Activated CD8-positive, alpha-beta memory T cell treated with anti-CD3 and anti-CD28 coated beads, Interleukin-2, amount 10 ng/mL, durations not matched to agents 7 days and 5 days (primary cell): ENCODE measurements at regions not wholly inside any gene's neighbourhood (a gene's known extent, or its start where the extent isn't known, plus 50 kb on each side); places are given as distances from the start of the nearest gene placed in this dataset.

Experiments
- ATAC-seq: fragments of 150-1000 bp; cut with Tn5 transposase; one replicate; pipeline ENCODE4 v1.10.0; 2021; ENCODE audit warnings: moderate library complexity
- CTCF ChIA-PET: fragments of 350-600 bp; sonication (Branson Sonifier 250); formaldehyde crosslinking; loops from one replicate; lab custom pipeline; 2021; ENCODE audit warnings: antibody characterized with exemption; lab: Charles Lee
- DNase-seq: peaks from one replicate; pipeline ENCODE4 v3.0.0-alpha.2; 2020
- H3K27ac Mint-ChIP-seq: one replicate; pipeline ENCODE4 v1.8.0; 2021; ENCODE audit warnings: mild to moderate bottlenecking, mixed read lengths
- H3K27me3 Mint-ChIP-seq: one replicate; pipeline ENCODE4 v1.8.0; 2021; ENCODE audit warnings: mixed read lengths
- H3K36me3 Mint-ChIP-seq: one replicate; pipeline ENCODE4 v1.8.0; 2021; ENCODE audit warnings: mild to moderate bottlenecking, mixed read lengths
- H3K4me1 Mint-ChIP-seq: one replicate; pipeline ENCODE4 v1.8.0; 2021; ENCODE audit warnings: mixed read lengths
- H3K4me3 Mint-ChIP-seq: one replicate; pipeline ENCODE4 v1.8.0; 2021; ENCODE audit warnings: mild to moderate bottlenecking, moderate library complexity, mixed read lengths
- H3K9me3 Mint-ChIP-seq: one replicate; pipeline ENCODE4 v1.8.0; 2022; ENCODE audit warnings: low read depth, mixed read lengths

DNA sequence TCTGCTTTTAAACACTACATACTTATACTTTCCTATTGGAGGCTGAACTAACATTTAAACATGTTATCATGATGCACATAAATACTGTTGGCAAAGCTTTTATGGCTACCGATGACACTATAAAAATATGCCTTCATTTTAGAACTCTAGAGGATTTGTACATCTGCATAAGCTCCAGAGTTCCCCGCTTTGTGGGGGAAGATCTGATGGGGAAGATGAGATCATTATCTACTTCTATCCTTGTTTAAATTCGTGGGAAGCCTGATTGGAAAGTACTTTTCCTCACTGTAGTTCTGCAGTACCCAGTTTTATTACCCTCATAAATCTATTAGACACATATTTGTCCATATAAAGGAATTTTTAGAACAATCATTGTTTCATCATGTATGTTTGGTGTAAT is 299.6 kb upstream of the ATP2B1 start:
- ATAC-seq (no peak), DNase-seq (no peak)
- Mint-ChIP-seq H3K36me3 (no peaks in the 10 kb centered on the region), H3K4me1 (no peaks in the 10 kb centered on the region), H3K4me3 (no peak overlapping the region), H3K27me3 (no peaks in the 10 kb centered on the region), H3K27ac (no peak overlapping the region), H3K9me3 (no peaks in the 10 kb centered on the region)
- CTCF ChIA-PET: no interaction called here

DNA sequence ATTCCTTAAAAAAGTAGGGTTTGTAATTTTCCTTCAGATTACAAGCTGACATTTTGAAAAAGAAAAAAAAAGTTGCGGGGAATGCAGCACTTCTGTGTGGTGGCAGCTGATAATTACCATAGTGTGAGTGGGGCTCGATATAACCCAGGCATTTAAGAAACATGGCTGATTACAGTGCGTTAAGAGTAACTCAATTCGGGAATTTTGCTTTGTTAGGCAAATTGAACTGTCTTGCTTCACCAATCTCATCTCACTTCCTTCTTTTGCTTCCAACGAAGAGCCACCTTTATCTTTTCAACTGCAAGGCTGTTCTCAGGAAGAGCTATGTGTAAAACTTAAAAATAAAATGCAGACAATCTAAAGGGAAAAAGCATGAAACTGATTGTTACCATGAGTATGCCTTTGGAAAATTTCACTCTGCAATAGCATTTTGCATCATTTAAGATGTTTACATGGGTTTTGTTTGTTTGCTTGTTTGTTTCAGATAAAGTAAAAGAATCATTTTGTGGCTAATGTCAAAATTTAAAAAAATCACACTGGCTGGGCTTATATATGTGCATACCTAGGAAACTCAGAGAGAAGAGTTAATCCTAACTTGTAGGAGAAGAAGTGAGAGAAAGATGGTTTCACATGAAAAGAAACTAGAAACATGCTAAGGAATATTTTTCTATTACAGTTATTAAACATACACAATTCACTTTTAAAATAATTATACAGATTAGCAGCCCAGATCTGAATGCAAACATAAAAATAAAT is 295.9 kb upstream of the ATP2B1 start:
- no peak overlapping the region for H3K27ac Mint-ChIP-seq
- DNase-seq (no peak), ATAC-seq (no peak)
- H3K4me3 Mint-ChIP-seq: no peak overlapping the region
- no peaks in the 10 kb centered on the region for H3K9me3 Mint-ChIP-seq
- no peaks in the 10 kb centered on the region for H3K4me1 Mint-ChIP-seq
- no peaks in the 10 kb centered on the region for H3K36me3 Mint-ChIP-seq
- H3K27me3 Mint-ChIP-seq: no peaks in the 10 kb centered on the region
- CTCF ChIA-PET: interaction anchor here (0.8 kb wide), 1 partner anchor 15 kb away, joined by 3 read pairs; no protein-coding TSS in a partner anchor

DNA sequence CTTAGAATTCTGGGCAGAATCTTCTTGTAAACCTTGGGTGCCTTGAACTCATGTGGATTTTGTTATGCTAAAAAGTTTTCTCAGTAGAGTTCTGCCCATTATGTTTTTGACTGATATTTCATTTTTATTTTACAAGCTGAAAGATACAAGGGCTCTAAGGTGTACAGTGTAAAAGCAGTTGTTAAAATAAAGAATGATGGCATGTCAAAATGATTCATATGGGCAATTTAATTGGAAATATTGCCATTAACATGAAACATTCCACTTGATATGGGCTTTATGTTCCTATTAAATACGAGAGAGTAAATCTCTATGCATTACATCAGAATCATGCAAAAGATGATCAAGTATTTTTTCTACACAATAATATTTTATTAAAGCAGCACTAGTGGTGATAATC is 295.1 kb upstream of the ATP2B1 start:
- no peaks in the 10 kb centered on the region for H3K9me3 Mint-ChIP-seq
- DNase-seq (no peak), ATAC-seq (no peak)
- H3K4me1 Mint-ChIP-seq: no peaks in the 10 kb centered on the region
- H3K36me3 Mint-ChIP-seq: peaks cover 1% of the 10 kb centered on the region
- H3K27me3 Mint-ChIP-seq: no peaks in the 10 kb centered on the region
- CTCF ChIA-PET: no interaction called here
- H3K4me3 Mint-ChIP-seq: no peak overlapping the region
- H3K27ac Mint-ChIP-seq: no peak overlapping the region

DNA sequence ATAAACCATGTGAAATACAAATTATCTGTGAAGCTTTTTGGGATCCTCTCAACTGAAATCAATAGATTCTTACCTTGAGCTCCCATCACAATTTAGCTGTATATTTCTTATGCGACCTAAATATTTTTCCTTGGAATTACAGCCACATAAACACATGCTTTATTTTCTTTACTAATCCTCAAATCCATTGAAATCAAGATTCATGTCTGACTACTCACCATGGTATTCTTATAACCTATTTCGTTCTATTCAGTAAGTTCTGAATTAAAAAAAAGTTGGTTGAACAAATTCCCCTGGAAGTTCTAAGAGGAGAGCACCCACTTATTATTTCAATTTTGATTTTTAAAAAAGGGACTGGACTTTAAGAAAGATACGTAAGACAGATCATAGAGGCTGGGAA is 292.1 kb upstream of the ATP2B1 start:
- H3K4me3 Mint-ChIP-seq: no peak overlapping the region
- ATAC-seq (no peak), DNase-seq (no peak)
- H3K27ac Mint-ChIP-seq: no peak overlapping the region
- no peaks in the 10 kb centered on the region for H3K27me3 Mint-ChIP-seq
- peaks cover 1% of the 10 kb centered on the region for H3K36me3 Mint-ChIP-seq
- CTCF ChIA-PET: no interaction called here
- no peaks in the 10 kb centered on the region for H3K9me3 Mint-ChIP-seq
- no peaks in the 10 kb centered on the region for H3K4me1 Mint-ChIP-seq

DNA sequence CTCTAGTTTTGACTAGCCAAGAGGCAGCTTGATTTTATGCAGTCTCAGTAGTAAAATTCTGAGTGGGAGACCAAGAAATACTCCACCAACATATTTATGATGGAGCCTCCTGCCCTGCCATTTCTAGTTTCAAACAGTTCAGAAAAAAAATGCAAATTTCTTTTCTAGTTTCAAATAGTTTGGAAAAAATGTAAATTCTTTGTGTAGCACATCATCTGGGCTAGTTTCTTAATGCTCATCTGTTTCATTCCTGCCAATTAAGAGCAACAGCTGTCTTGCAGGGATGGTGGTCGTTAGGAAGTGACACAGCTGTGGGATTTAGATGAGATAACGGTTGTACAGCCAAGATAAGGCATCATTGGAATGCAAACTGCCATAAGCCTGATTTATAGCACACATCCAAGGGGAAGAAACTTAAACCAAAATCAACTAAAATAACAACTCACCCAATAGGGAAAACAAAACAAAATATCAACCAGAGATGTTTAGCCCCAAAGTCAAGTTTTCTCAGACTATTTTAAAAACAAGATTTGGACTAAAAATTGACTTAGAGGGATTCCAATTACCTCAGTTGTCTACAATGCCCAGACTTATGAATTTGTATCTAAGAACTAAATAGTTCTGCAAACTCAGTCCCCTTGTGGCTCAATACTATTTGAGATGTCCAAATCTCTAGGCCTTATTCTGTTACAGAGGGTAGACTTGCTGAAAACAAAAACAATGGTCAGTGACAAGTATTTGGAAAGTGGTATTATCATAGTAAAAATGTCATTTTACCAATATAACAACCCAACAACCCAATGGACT is 291.3 kb upstream of the ATP2B1 start:
- Mint-ChIP-seq H3K9me3 (no peaks in the 10 kb centered on the region), H3K27ac (no peak overlapping the region), H3K4me1 (no peaks in the 10 kb centered on the region), H3K27me3 (no peaks in the 10 kb centered on the region), H3K4me3 (no peak overlapping the region), H3K36me3 (peaks cover 1% of the 10 kb centered on the region)
- ATAC-seq (no peak), DNase-seq (no peak)
- CTCF ChIA-PET: interaction anchor here (1.0 kb wide), 1 partner anchor 144 kb away, joined by 4 read pairs; no protein-coding TSS in a partner anchor

DNA sequence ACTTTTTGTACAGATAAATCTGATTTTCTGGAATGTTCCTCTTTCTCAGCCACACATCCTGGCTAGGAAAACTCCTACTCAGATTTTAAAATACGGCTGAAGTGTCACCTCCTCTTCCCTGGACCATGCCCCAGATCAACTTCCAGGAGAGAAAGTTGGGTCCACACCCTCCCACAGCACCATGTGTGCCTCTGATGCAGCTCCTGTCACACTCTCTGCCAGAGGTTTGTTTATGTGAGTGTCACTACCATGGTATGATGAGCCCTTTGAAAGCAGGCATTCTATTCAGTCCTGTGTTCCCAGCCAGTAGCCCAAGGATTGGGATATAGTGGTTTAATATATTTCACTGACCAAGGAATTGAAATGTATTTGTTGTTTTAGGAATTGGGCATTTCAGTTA is 287.2 kb upstream of the ATP2B1 start:
- no peak for ATAC-seq
- H3K27ac Mint-ChIP-seq: no peak overlapping the region
- H3K27me3 Mint-ChIP-seq: no peaks in the 10 kb centered on the region
- H3K9me3 Mint-ChIP-seq: no peaks in the 10 kb centered on the region
- peaks cover 1% of the 10 kb centered on the region for H3K36me3 Mint-ChIP-seq
- peaks cover 5% of the 10 kb centered on the region for H3K4me1 Mint-ChIP-seq
- CTCF ChIA-PET: interaction anchor here (0.7 to 1.5 kb wide), 2 partner anchors 10 to 325 kb away, joined by 3 to 5 read pairs; no protein-coding TSS in a partner anchor
- no peak overlapping the region for H3K4me3 Mint-ChIP-seq
- no peak for DNase-seq

DNA sequence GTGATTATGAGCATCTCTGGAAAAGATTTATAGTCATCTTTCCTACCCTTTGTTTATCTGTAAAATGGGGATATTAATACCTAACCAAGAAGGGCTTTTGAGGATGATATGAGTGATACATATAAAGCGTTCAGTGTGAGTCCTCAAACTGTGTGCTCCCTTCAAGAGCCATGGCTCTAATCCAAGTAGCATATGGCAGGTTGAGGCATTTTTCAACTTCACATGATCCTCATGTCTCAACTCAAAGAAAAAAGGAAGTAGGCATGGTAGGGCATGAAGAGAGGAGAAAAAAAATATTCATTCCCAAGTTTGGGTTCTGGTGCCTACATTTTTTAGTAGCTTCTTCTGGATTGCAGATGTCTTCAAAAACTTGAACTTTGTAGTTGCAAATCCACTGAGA is 286.3 kb upstream of the ATP2B1 start:
- peaks cover 1% of the 10 kb centered on the region for H3K36me3 Mint-ChIP-seq
- no peaks in the 10 kb centered on the region for H3K27me3 Mint-ChIP-seq
- H3K27ac Mint-ChIP-seq: no peak overlapping the region
- no peak for ATAC-seq
- H3K4me3 Mint-ChIP-seq: no peak overlapping the region
- no peak for DNase-seq
- CTCF ChIA-PET: interaction anchor here (1.5 kb wide), 1 partner anchor 9 kb away, joined by 3 read pairs; no protein-coding TSS in a partner anchor
- H3K4me1 Mint-ChIP-seq: peaks cover 5% of the 10 kb centered on the region
- H3K9me3 Mint-ChIP-seq: no peaks in the 10 kb centered on the region

DNA sequence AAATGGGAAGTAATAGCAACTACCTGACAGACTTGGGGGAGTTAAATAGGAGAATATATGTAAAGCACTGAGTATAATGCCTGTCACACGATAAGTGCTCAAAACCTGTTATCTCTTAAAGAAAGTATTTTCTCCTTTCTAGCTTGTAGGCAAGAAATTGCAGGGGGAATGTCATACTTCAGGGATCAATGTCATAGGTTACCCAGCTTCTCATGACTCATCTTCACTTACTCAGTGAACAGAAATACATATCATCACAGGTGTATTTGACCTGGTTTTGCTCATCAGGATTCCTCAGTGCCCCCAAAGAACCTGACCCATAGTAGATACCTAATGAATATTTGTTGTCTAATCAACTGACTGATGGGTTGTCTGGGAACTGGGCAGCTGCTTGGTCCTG is 285.0 kb upstream of the ATP2B1 start:
- DNase-seq (no peak), ATAC-seq (no peak)
- Mint-ChIP-seq H3K4me1 (peaks cover 5% of the 10 kb centered on the region), H3K27ac (no peak overlapping the region), H3K4me3 (no peak overlapping the region), H3K9me3 (no peaks in the 10 kb centered on the region), H3K27me3 (no peaks in the 10 kb centered on the region), H3K36me3 (no peaks in the 10 kb centered on the region)
- CTCF ChIA-PET: no interaction called here

DNA sequence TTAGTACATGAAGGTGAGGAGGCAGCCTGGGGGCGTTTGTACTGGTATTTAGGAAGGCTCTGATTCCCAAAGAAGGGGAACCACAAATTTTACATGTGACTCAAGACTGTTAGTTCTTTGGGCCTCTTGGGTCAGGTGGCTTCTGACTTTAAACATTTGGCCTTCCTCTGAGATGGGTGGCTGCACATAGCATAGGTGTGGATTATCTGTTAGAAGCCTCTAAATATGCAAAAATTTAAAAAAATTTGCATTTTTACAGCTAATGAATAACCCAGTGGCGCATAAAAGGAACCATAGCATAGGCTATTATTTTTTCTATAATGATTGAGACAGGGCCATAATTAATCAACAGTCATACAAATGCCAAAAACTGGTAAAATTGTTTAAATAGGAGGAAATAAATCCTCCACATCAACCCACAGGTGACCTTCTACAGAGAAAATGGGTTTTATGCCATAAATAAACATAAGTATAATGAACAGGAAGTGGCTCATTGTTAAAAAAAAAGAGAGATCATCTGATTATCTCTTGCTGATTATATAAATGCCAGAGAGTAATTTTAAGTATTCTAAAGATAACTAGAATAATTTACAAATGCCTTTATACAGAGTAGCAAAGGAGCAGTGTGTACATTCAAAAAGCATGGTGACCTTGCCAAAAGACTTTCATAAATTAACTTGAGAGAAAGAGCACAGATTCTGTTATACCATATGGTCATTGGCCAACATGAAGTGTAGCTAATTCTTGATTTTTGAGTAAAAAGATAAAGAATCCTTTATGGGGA is 284.2 kb upstream of the ATP2B1 start:
- H3K27ac Mint-ChIP-seq: no peak overlapping the region
- CTCF ChIA-PET: no interaction called here

DNA sequence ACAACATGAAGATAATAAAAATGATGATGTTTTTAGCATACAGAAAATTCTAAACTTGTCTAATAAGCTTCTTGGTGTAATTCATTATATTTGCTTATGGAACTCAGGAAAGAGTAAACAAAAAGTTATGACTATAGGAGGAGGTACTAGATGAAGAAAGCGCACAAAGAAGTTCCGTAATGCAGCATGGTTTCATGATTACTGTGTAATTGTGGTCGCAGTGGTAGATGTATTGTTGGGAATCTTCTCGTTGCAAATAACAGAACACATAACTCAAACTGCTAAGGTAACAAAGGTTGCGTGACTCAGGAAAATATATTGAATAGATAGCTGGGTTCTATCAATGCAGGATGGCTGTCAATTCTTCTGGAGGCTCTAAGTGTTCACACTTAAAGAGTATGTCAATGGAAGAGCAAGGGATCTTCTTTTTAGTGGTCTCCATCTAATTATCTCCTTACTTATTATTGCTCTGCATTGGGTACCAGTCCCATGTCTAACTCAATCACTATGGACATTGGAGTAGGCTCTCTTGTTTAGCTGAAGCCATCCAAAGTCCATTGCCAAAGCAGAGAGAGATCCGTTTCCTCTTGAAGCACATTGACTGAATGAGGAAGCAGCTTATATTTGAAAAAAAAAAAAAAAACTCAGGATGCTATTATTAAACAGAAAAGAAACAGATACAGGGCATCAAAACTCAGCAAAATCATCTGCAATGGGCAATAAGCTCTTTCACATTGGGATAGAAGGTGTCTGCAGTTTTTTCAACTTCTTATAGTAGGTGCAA is 283.4 kb upstream of the ATP2B1 start:
- CTCF ChIA-PET: interaction anchor here (0.6 kb wide), 1 partner anchor 56 kb away, joined by 3 read pairs; no protein-coding TSS in a partner anchor
- DNase-seq: no peak
- H3K36me3 Mint-ChIP-seq: no peaks in the 10 kb centered on the region
- no peaks in the 10 kb centered on the region for H3K27me3 Mint-ChIP-seq
- H3K9me3 Mint-ChIP-seq: no peaks in the 10 kb centered on the region
- H3K4me1 Mint-ChIP-seq: peaks cover 5% of the 10 kb centered on the region
- no peak overlapping the region for H3K4me3 Mint-ChIP-seq
- no peak for ATAC-seq
- no peak overlapping the region for H3K27ac Mint-ChIP-seq

More for the DNA sequence above, 284.2 kb upstream of the ATP2B1 start:
- Mint-ChIP-seq H3K4me1 (peaks cover 5% of the 10 kb centered on the region), H3K4me3 (no peak overlapping the region), H3K36me3 (no peaks in the 10 kb centered on the region), H3K27me3 (no peaks in the 10 kb centered on the region), H3K9me3 (no peaks in the 10 kb centered on the region)
- DNase-seq: no peak
- ATAC-seq: no peak

DNA sequence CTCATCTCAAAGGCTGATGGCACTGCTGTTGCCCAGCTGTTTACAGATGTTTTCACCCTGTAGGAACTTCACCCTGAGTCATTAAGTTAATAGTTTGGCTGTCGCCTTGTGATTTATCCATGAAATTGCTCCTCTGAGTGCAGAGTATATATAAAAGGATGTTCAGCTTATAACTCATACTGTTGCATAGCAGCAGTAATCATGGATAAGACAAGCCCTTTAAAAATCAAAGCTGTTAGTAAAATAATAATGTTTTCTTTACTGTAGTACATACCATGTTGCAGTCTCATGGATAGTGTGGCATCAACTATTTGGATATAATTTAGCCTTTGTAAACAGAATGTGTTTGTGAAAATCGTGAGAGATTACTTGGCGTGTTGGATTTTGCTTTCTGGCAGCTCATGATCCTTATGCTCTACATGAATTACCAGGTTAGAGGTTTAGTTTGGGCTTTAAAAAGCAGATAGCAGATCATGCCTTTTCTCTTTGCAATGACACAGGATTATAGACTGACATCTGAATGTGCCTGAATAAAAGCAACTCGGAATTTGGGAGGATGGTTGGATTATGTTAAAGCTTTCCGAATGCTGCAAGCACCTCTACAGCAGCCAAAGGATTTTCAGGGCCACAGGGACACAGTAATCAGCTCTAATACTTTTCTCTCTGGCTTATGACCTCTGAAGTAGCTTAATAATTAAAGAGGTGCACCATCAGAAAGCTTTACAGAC is 279.7 kb upstream of the ATP2B1 start:
- ATAC-seq: no peak
- no peak for DNase-seq
- no peak overlapping the region for H3K4me3 Mint-ChIP-seq

DNA sequence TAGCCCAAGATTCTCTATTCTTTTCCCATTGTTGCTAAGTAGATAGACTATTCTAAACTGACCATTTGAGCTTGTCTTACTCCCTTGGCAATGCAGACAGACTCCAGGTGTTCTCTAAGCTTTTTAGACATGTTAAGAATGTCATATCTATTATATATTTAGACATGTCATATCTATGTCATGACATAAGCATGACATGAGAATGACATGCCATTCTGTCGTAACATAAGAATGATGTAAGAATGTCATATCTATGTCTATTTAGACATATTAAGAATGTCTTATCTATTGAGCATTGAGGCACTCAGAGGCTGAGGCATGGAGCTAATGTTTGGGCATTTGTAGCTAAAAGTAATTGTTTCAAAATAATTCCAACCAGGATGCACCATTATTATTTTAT is 277.3 kb upstream of the ATP2B1 start:
- Mint-ChIP-seq H3K36me3 (no peaks in the 10 kb centered on the region), H3K27me3 (no peaks in the 10 kb centered on the region), H3K4me1 (peaks cover 9% of the 10 kb centered on the region), H3K9me3 (no peaks in the 10 kb centered on the region), H3K4me3 (no peak overlapping the region), H3K27ac (no peak overlapping the region)
- no peak for DNase-seq
- CTCF ChIA-PET: interaction anchor here (1.1 kb wide), 1 partner anchor 9 kb away, joined by 3 read pairs; no protein-coding TSS in a partner anchor
- ATAC-seq: no peak

More for the DNA sequence above, 279.7 kb upstream of the ATP2B1 start:
- Mint-ChIP-seq H3K4me1 (peaks cover 5% of the 10 kb centered on the region), H3K27me3 (no peaks in the 10 kb centered on the region), H3K9me3 (no peaks in the 10 kb centered on the region), H3K27ac (no peak overlapping the region), H3K36me3 (no peaks in the 10 kb centered on the region)
- CTCF ChIA-PET: interaction anchor here (0.8 kb wide), 1 partner anchor 445 kb away, joined by 3 read pairs; no protein-coding TSS in a partner anchor
